Endothelial cell of umbilical vein (primary cell): ENCODE measurements at regions not wholly inside any gene's neighbourhood (a gene's known extent, or its start where the extent isn't known, plus 50 kb on each side); places are given as distances from the start of the nearest gene placed in this dataset.

ENCODE experiments used
- EZH2 ChIP-seq: IDR thresholded peaks from 2 replicates; pipeline ENCODE4 v1.6.1; 2012; ENCODE audit warnings: borderline replicate concordance, low read depth, mild to moderate bottlenecking, moderate library complexity, low read length, inconsistent platforms; ENCODE audit not compliant: severe bottlenecking
- JUN ChIP-seq: IDR thresholded peaks from 2 replicates; pipeline ENCODE4 v1.6.1; 2011; ENCODE audit warnings: borderline replicate concordance, low read depth; ENCODE audit not compliant: insufficient read length, insufficient read depth
- MYC ChIP-seq: IDR thresholded peaks from one replicate; pipeline ENCODE4 v1.6.1; 2011; ENCODE audit warnings: mild to moderate bottlenecking, low read depth, low read length
- POLR2A ChIP-seq: IDR thresholded peaks from 2 replicates; pipeline ENCODE4 v1.6.1; 2012; ENCODE audit warnings: low read depth, mild to moderate bottlenecking, control low read depth, low read length
- POLR2AphosphoS5 ChIP-seq: IDR thresholded peaks from 2 replicates; pipeline ENCODE4 v1.6.1; 2012; ENCODE audit warnings: low read depth, mild to moderate bottlenecking, control low read depth, low read length, moderate library complexity; ENCODE audit not compliant: insufficient read depth
- TF ChIP-seq, protein P1 (sequence below), 2 donors: IDR thresholded peaks; 1 replicate in 1 of 2; 2 replicates in 1 of 2; pipeline ENCODE4 v1.5.1; 2011; ENCODE audit warnings: low read length in 2 of 2, mild to moderate bottlenecking in 2 of 2, moderate library complexity in 2 of 2, control low read depth in 1 of 2, inconsistent platforms in 1 of 2, low read depth in 1 of 2; ENCODE audit not compliant: insufficient read depth in 1 of 2; ENCODE audit errors: extremely low read depth in 1 of 2

DNA sequence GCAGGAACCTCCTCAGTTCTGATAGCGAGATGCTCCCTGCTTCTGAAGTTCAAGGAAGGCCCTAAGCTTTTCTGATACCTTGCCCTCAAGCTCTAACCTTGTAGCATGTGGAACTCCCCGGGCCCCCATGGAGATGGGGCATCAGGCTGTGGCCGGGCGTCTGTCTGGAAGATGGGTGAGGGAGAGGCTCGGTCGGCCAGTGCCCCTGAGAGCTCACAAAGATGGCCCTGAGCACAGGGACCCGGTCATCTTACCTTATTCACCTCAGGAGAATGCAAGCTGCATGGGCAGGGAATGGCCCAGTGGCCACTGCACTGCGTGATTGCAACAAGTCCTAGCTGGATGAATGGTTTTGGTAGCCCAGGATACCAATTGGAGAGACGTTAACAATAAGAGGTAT lies 830.3 kb downstream of the TBC1D22A start:
- TF ChIP-seq, protein P1, sequence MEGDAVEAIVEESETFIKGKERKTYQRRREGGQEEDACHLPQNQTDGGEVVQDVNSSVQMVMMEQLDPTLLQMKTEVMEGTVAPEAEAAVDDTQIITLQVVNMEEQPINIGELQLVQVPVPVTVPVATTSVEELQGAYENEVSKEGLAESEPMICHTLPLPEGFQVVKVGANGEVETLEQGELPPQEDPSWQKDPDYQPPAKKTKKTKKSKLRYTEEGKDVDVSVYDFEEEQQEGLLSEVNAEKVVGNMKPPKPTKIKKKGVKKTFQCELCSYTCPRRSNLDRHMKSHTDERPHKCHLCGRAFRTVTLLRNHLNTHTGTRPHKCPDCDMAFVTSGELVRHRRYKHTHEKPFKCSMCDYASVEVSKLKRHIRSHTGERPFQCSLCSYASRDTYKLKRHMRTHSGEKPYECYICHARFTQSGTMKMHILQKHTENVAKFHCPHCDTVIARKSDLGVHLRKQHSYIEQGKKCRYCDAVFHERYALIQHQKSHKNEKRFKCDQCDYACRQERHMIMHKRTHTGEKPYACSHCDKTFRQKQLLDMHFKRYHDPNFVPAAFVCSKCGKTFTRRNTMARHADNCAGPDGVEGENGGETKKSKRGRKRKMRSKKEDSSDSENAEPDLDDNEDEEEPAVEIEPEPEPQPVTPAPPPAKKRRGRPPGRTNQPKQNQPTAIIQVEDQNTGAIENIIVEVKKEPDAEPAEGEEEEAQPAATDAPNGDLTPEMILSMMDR (IDR thresholded peaks at IDR 0.05; ENCODE audit: extremely low read depth in 1 of 2, insufficient read depth in 1 of 2, low read depth in 1 of 2, low read length in 2 of 2) = no peak
- TF ChIP-seq JUN (no peak), MYC (no peak), POLR2A (no peak), POLR2AphosphoS5 (no peak), EZH2 (no peak)
